ENCODE measurements at regions not wholly inside any gene's neighbourhood (a gene's known extent, or its start where the extent isn't known, plus 50 kb on each side); places are given as distances from the start of the nearest gene placed in this dataset.

DNA sequence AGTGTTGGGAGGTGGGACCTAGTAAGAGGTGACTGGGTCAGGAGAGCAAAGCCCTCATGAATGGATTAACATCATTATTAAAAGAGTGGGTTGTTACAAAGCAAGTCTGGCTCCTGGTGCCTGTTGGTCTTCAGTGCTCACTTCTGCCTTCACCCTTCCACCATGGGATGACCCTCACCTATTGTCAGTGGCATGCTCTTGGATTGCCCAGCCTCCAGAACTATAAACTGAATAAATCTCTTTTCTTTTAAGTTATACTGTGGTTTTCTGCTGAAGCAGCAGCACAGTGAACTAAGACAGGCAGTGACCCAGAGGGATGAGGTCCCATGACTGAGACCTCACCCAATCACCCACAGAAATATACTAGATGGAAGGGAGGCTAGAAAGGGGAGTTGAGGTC is 57.5 kb upstream of the ATL2 start:
- TF ChIP-seq, protein P1, sequence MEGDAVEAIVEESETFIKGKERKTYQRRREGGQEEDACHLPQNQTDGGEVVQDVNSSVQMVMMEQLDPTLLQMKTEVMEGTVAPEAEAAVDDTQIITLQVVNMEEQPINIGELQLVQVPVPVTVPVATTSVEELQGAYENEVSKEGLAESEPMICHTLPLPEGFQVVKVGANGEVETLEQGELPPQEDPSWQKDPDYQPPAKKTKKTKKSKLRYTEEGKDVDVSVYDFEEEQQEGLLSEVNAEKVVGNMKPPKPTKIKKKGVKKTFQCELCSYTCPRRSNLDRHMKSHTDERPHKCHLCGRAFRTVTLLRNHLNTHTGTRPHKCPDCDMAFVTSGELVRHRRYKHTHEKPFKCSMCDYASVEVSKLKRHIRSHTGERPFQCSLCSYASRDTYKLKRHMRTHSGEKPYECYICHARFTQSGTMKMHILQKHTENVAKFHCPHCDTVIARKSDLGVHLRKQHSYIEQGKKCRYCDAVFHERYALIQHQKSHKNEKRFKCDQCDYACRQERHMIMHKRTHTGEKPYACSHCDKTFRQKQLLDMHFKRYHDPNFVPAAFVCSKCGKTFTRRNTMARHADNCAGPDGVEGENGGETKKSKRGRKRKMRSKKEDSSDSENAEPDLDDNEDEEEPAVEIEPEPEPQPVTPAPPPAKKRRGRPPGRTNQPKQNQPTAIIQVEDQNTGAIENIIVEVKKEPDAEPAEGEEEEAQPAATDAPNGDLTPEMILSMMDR (IDR thresholded peaks at IDR 0.05) = no peak
- no peak for TF ChIP-seq EP300 (IDR thresholded peaks at IDR 0.05)
- TF ChIP-seq POLR2A (IDR thresholded peaks at IDR 0.05) = no peak

Measured in gastroesophageal sphincter (tissue), 3 donors.